Panc1 (cell line): ENCODE measurements at regions not wholly inside any gene's neighbourhood (a gene's known extent, or its start where the extent isn't known, plus 50 kb on each side); places are given as distances from the start of the nearest gene placed in this dataset.

ENCODE experiments used
- ATAC-seq: fragments of 200-7000 bp; cut with Tn5 transposase; 2 replicates; pipeline ENCODE4 v1.9.1; 2020; ENCODE audit warnings: mild to moderate bottlenecking, moderate library complexity
- BruUV-seq: library from RNA; stranded (reverse); fragments of 400-500 nt; replicated peaks from 2 replicates; lab custom pipeline; 2021; lab: Mats Ljungman, UMichigan
- CTCF ChIA-PET: fragments of 300-600 bp; sonication (Branson Sonifier 250); formaldehyde crosslinking; loops from one replicate; lab custom pipeline; 2022; ENCODE audit warnings: antibody characterized with exemption; lab: Charles Lee
- POLR2A ChIA-PET: fragments of 300-600 bp; sonication (Branson Sonifier 250); formaldehyde crosslinking; loops from one replicate; lab custom pipeline; 2022; ENCODE audit warnings: antibody characterized with exemption; lab: Charles Lee
- DNase-seq: peaks from one replicate; pipeline ENCODE4 v3.0.0-alpha.2; 2010; ENCODE audit warnings: low read depth, low spot score
- H3K27ac ChIP-seq: 2 replicates; pipeline ENCODE4 v1.5.1; 2011; ENCODE audit warnings: mild to moderate bottlenecking, low read length, inconsistent platforms
- H3K27me3 ChIP-seq: fragments of 200-500 bp; sonication (Bioruptor generic); 2 replicates; pipeline ENCODE4 v1.6.0; 2014; ENCODE audit warnings: low read length, inconsistent platforms; ENCODE audit not compliant: control insufficient read depth, insufficient read depth
- H3K36me3 ChIP-seq: fragments of 200-500 bp; sonication (Bioruptor generic); 2 replicates; pipeline ENCODE4 v1.5.1; 2014; ENCODE audit warnings: inconsistent platforms, mild to moderate bottlenecking, low read length, moderate library complexity; ENCODE audit not compliant: control insufficient read depth, insufficient read depth
- H3K4me1 ChIP-seq: 2 replicates; pipeline ENCODE4 v1.5.1; 2011; ENCODE audit warnings: inconsistent platforms, mild to moderate bottlenecking, low read length, moderate library complexity; ENCODE audit not compliant: control insufficient read depth, insufficient read depth
- H3K4me3 ChIP-seq, 2 experiments: 2 replicates each; pipeline ENCODE4 v1.5.1; 2011 to 2012; ENCODE audit warnings: low read depth in 2 of 2, low read length in 2 of 2, mild to moderate bottlenecking in 2 of 2, inconsistent platforms in 1 of 2, moderate library complexity in 1 of 2
- H3K9me3 ChIP-seq: fragments of 200-500 bp; sonication (Bioruptor generic); 2 replicates; pipeline ENCODE4 v1.5.1; 2014; ENCODE audit warnings: low read depth, mild to moderate bottlenecking, inconsistent platforms, low read length, moderate library complexity; ENCODE audit not compliant: control insufficient read depth, insufficient read depth
- CTCF ChIP-seq: fragments of 450-650 bp; IDR thresholded peaks from 2 replicates; pipeline ENCODE4 v1.5.1; 2017; ENCODE audit warnings: mild to moderate bottlenecking
- POLR2AphosphoS5 ChIP-seq: IDR thresholded peaks from 2 replicates; pipeline ENCODE4 v1.6.1; 2012; ENCODE audit warnings: mild to moderate bottlenecking, low read depth, low read length, moderate library complexity
- REST ChIP-seq, 2 experiments: IDR thresholded peaks; 2 replicates each; pipeline ENCODE4 v1.6.1; 2011 to 2012; ENCODE audit warnings: low read depth in 2 of 2, control low read depth in 1 of 2, low read length in 1 of 2, mild to moderate bottlenecking in 1 of 2, moderate library complexity in 1 of 2; ENCODE audit not compliant: insufficient read depth in 1 of 2
- SIN3A ChIP-seq: IDR thresholded peaks from 2 replicates; pipeline ENCODE4 v1.6.1; 2012; ENCODE audit warnings: low read depth, mild to moderate bottlenecking, low read length, moderate library complexity, borderline replicate concordance; ENCODE audit not compliant: insufficient read depth
- TCF7L2 ChIP-seq: IDR thresholded peaks from 2 replicates; pipeline ENCODE4 v1.6.1; 2011; ENCODE audit warnings: mild to moderate bottlenecking, low read depth, low read length, inconsistent platforms
- in situ Hi-C: cut with HindIII; loops from 2 replicates; pipeline ENCODE4 v1.10.0; 2016; ENCODE audit warnings: low sequenced_read_pairs, low pct_unique_long_range_greater_than_20kb
- intact Hi-C: fragments of 100-400 bp; cut with micrococcal nuclease; formaldehyde crosslinking; loops from one replicate; pipeline ENCODE4 v1.10.0; 2022; ENCODE audit not compliant: unreplicated experiment

- CTCF ChIA-PET, result interaction anchor here (0.7 kb wide), 1 partner anchor 46 kb away, joined by 5 read pairs; no protein-coding TSS in a partner anchor
- Histone ChIP-seq H3K27me3 (no peaks in the 10 kb centered on the region; the same call in 1 of the 2 replicates), H3K9me3 (no peaks in the 10 kb centered on the region), H3K4me1 (no peaks in the 10 kb centered on the region), H3K36me3 (no peaks in the 10 kb centered on the region), H3K27ac (no peak overlapping the region), H3K4me3 (no peak overlapping the region)
- no TSS peak for BruUV-seq
- intact Hi-C loops, result loop anchor here (5.0 kb wide), 1 partner anchor 1399 kb away; no protein-coding TSS in a partner anchor
- DNase-seq (no peak), ATAC-seq (no peak)
- POLR2A ChIA-PET, result no interaction called here
- TF ChIP-seq POLR2AphosphoS5, result no peak
- TF ChIP-seq CTCF, result no peak
- TF ChIP-seq REST (IDR thresholded peaks at IDR 0.05; ENCODE audit: insufficient read depth in 1 of 2, low read depth in 2 of 2, low read length in 1 of 2), result no peak
- TF ChIP-seq TCF7L2, result no peak
- no peak for TF ChIP-seq SIN3A
- in situ Hi-C loops, result no loop called here
Observed at GRCh38 chr6:97443408-97444080, 160.5 kb upstream of the MMS22L start.

- ChIA-PET POLR2A (no interaction called here), CTCF (no interaction called here)
- Histone ChIP-seq H3K27ac (no peak overlapping the region), H3K27me3 (no peaks in the 10 kb centered on the region; the same call in 1 of the 2 replicates), H3K36me3 (no peaks in the 10 kb centered on the region), H3K9me3 (no peaks in the 10 kb centered on the region), H3K4me3 (no peak overlapping the region), H3K4me1 (no peaks in the 10 kb centered on the region)
- ATAC-seq (no peak), DNase-seq (no peak)
- in situ Hi-C loops, result no loop called here
- intact Hi-C loops, result no loop called here
- TF ChIP-seq TCF7L2 (no peak), POLR2AphosphoS5 (no peak), CTCF (no peak), REST (IDR thresholded peaks at IDR 0.05; ENCODE audit: insufficient read depth in 1 of 2, low read depth in 2 of 2, low read length in 1 of 2) (no peak), SIN3A (no peak)
- no TSS peak for BruUV-seq
Observed at GRCh38 chr6:97445407-97445806, 162.4 kb upstream of the MMS22L start.
